K562 (cell line): ENCODE measurements at regions not wholly inside any gene's neighbourhood (a gene's known extent, or its start where the extent isn't known, plus 50 kb on each side); places are given as distances from the start of the nearest gene placed in this dataset.

Experiments used
- FUS ChIP-seq: fragments of 200-400 bp; formaldehyde crosslinking; optimal IDR thresholded peaks from 2 replicates; pipeline ENCODE3; 2017; ENCODE audit warnings: low read depth, low read length
- HEY1 ChIP-seq: fragments of 250-450 bp; sonication (Bioruptor Pico); IDR thresholded peaks from 2 replicates; pipeline ENCODE4 v1.5.0; 2020; ENCODE audit warnings: mild to moderate bottlenecking, moderate library complexity, borderline replicate concordance
- HMG20B ChIP-seq: fragments of 250-450 bp; sonication (Bioruptor Pico); IDR thresholded peaks from 2 replicates; pipeline ENCODE4 v1.5.0; 2021; ENCODE audit warnings: mild to moderate bottlenecking
- HNRNPUL1 ChIP-seq: fragments of 200-400 bp; formaldehyde crosslinking; IDR thresholded peaks from 2 replicates; pipeline ENCODE4 v1.6.1; 2017; ENCODE audit warnings: low read length
- LEF1 ChIP-seq: fragments of 450-650 bp; IDR thresholded peaks from 2 replicates; pipeline ENCODE4 v1.6.1; 2016; ENCODE audit warnings: mild to moderate bottlenecking
- MECOM ChIP-seq: fragments of 250-450 bp; sonication (Bioruptor Pico); IDR thresholded peaks from 2 replicates; pipeline ENCODE4 v1.8.0; 2022; ENCODE audit warnings: inconsistent platforms
- NR2C2 ChIP-seq, 2 experiments: fragments of 200-800 bp in 1 of 2; sonication (Bioruptor generic) in 1 of 2; sonication (generic) in 1 of 2; formaldehyde crosslinking in 1 of 2; IDR thresholded peaks; 2 replicates each; pipeline versions ENCODE4 v1.6.1 to v1.8.0; 2016 to 2022; ENCODE audit warnings: mild to moderate bottlenecking in 1 of 2, missing compliant biosample characterization in 1 of 2, missing genetic modification characterization in 1 of 2, missing genetic modification reagents in 1 of 2
- PHB ChIP-seq: fragments of 250-450 bp; sonication (Bioruptor Pico); IDR thresholded peaks from 2 replicates; pipeline ENCODE4 v1.5.0; 2021
- POLR2H ChIP-seq: IDR thresholded peaks from 2 replicates; pipeline ENCODE4 v1.6.1; 2016; ENCODE audit warnings: missing genetic modification characterization, low read depth, mild to moderate bottlenecking, control low read depth, missing compliant biosample characterization, moderate library complexity
- SMARCA5 ChIP-seq: fragments of 450-650 bp; IDR thresholded peaks from 2 replicates; pipeline ENCODE4 v1.6.1; 2016
- TEAD1 ChIP-seq, 2 experiments: fragments of 450-650 bp in 1 of 2; sonication (generic) in 1 of 2; formaldehyde crosslinking; IDR thresholded peaks; 2 replicates each; pipeline versions ENCODE4 v1.4.0 to v1.8.0; 2020 to 2022; ENCODE audit warnings: mild to moderate bottlenecking in 2 of 2, missing genetic modification reagents in 1 of 2
- TRIM24 ChIP-seq, 2 experiments: fragments of 450-650 bp; IDR thresholded peaks; 2 replicates each; pipeline ENCODE4 v1.6.1; 2016
- TSC22D4 ChIP-seq: fragments of 450-650 bp; IDR thresholded peaks from 2 replicates; pipeline ENCODE4 v1.6.1; 2016; ENCODE audit warnings: missing genetic modification characterization, missing biosample characterization, control low read depth
- ZNF668 ChIP-seq: fragments of 250-450 bp; sonication (Bioruptor Pico); IDR thresholded peaks from 2 replicates; pipeline ENCODE4 v1.8.0; 2022; ENCODE audit warnings: mild to moderate bottlenecking, inconsistent platforms
- TF ChIP-seq, protein P1 (sequence below): fragments of 450-650 bp; formaldehyde crosslinking; IDR thresholded peaks from 2 replicates; pipeline ENCODE4 v1.4.0; 2020; ENCODE audit warnings: mild to moderate bottlenecking, moderate library complexity
- TF ChIP-seq, protein P2 (sequence below): fragments of 250-450 bp; sonication (Bioruptor Pico); IDR thresholded peaks from 2 replicates; pipeline ENCODE4 v1.8.0; 2022; ENCODE audit warnings: moderate library complexity, mild to moderate bottlenecking, inconsistent platforms
- TF ChIP-seq, protein P3 (sequence below): sonication (generic); formaldehyde crosslinking; IDR thresholded peaks from 2 replicates; pipeline ENCODE4 v1.9.0; 2022; ENCODE audit warnings: mild to moderate bottlenecking, missing genetic modification reagents
- TF ChIP-seq, protein P4 (sequence below): fragments of 450-650 bp; IDR thresholded peaks from 2 replicates; pipeline ENCODE4 v1.6.1; 2016; ENCODE audit warnings: mild to moderate bottlenecking
- TF ChIP-seq, protein P5 (sequence below): fragments of 450-650 bp; formaldehyde crosslinking; IDR thresholded peaks from 2 replicates; pipeline ENCODE4 v1.4.0; 2022; ENCODE audit warnings: mild to moderate bottlenecking, moderate library complexity

DNA sequence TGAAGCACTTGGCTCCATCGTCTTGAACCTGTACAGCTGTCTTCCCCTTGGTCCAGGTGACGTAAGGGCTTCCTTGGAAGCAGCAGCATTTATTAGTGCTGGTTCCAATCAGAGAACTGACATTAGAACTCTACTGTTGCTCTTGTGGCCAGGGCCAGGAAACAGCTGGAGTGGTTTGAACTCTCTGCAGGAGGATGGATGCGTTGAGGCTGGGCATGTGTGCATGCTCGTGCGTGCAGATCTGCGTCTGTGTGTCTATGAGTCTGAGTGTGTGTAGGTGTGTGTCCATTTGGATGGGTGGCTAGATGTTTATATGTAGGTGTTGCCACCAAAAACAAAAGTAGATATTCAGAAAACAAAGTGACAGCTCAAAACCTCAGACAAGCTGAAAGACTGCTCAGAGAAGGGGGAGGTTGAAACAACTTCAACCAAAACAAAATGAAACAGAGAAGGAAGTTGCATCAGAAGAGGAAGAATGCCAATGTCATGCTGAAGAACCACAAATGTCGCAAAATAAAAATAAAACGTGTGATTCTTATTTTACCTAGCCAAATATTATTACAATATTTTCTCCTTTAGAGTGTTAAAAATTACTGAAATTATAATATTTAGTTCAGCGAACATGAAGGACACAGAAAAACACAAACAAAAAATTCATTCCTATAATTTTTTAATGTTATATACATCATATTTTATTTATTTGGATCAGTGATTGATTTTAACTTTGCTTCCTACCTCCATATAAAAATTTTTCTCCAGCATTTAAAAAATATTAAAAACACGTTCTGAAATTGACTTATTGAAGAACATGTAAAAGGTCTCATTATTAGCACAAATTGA, 96.1 kb upstream of the MKLN1 start (continued):
- TF ChIP-seq HMG20B, result no peak
- no peak for TF ChIP-seq TSC22D4 (tag)
- TF ChIP-seq NR2C2 (CRISPR knock-in tag; IDR thresholded peaks at IDR 0.05), result no peak
- peak; percentile 23; the same call in 1 of the 2 replicates for TF ChIP-seq NR2C2 (tag; IDR thresholded peaks at IDR 0.05)
- TF ChIP-seq FUS, result no peak
- TF ChIP-seq LEF1, result peak; percentile 24; the same call in 1 of the 2 replicates
- TF ChIP-seq HNRNPUL1, result no peak
- TF ChIP-seq, protein P1, sequence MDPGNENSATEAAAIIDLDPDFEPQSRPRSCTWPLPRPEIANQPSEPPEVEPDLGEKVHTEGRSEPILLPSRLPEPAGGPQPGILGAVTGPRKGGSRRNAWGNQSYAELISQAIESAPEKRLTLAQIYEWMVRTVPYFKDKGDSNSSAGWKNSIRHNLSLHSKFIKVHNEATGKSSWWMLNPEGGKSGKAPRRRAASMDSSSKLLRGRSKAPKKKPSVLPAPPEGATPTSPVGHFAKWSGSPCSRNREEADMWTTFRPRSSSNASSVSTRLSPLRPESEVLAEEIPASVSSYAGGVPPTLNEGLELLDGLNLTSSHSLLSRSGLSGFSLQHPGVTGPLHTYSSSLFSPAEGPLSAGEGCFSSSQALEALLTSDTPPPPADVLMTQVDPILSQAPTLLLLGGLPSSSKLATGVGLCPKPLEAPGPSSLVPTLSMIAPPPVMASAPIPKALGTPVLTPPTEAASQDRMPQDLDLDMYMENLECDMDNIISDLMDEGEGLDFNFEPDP, result no peak; the same call in 1 of the 2 replicates
- peak; percentile 71 for TF ChIP-seq MECOM (CRISPR knock-in tag)
- TF ChIP-seq, protein P2, sequence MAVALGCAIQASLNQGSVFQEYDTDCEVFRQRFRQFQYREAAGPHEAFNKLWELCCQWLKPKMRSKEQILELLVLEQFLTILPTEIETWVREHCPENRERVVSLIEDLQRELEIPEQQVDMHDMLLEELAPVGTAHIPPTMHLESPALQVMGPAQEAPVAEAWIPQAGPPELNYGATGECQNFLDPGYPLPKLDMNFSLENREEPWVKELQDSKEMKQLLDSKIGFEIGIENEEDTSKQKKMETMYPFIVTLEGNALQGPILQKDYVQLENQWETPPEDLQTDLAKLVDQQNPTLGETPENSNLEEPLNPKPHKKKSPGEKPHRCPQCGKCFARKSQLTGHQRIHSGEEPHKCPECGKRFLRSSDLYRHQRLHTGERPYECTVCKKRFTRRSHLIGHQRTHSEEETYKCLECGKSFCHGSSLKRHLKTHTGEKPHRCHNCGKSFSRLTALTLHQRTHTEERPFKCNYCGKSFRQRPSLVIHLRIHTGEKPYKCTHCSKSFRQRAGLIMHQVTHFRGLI, result peak; percentile 3; the same call in 1 of the 2 replicates
- TF ChIP-seq, protein P3, sequence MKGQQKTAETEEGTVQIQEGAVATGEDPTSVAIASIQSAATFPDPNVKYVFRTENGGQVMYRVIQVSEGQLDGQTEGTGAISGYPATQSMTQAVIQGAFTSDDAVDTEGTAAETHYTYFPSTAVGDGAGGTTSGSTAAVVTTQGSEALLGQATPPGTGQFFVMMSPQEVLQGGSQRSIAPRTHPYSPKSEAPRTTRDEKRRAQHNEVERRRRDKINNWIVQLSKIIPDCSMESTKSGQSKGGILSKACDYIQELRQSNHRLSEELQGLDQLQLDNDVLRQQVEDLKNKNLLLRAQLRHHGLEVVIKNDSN, result peak; percentile 44
- no peak for TF ChIP-seq HEY1 (CRISPR knock-in tag)
- peak; percentile 46; the same call in 1 of the 2 replicates for TF ChIP-seq ZNF668 (CRISPR knock-in tag)
- peak; percentile 90 to 93 for TF ChIP-seq TRIM24 (IDR thresholded peaks at IDR 0.05)
- TF ChIP-seq POLR2H, result peak; percentile 71
- TF ChIP-seq TEAD1 (CRISPR knock-in tag; IDR thresholded peaks at IDR 0.05), result peak; percentile 40 to 69; a peak in 3 of 4 replicates
- TF ChIP-seq, protein P4, sequence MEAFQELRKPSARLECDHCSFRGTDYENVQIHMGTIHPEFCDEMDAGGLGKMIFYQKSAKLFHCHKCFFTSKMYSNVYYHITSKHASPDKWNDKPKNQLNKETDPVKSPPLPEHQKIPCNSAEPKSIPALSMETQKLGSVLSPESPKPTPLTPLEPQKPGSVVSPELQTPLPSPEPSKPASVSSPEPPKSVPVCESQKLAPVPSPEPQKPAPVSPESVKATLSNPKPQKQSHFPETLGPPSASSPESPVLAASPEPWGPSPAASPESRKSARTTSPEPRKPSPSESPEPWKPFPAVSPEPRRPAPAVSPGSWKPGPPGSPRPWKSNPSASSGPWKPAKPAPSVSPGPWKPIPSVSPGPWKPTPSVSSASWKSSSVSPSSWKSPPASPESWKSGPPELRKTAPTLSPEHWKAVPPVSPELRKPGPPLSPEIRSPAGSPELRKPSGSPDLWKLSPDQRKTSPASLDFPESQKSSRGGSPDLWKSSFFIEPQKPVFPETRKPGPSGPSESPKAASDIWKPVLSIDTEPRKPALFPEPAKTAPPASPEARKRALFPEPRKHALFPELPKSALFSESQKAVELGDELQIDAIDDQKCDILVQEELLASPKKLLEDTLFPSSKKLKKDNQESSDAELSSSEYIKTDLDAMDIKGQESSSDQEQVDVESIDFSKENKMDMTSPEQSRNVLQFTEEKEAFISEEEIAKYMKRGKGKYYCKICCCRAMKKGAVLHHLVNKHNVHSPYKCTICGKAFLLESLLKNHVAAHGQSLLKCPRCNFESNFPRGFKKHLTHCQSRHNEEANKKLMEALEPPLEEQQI, result no peak
- peak; percentile 38; the same call in 1 of the 2 replicates for TF ChIP-seq SMARCA5
- TF ChIP-seq, protein P5, sequence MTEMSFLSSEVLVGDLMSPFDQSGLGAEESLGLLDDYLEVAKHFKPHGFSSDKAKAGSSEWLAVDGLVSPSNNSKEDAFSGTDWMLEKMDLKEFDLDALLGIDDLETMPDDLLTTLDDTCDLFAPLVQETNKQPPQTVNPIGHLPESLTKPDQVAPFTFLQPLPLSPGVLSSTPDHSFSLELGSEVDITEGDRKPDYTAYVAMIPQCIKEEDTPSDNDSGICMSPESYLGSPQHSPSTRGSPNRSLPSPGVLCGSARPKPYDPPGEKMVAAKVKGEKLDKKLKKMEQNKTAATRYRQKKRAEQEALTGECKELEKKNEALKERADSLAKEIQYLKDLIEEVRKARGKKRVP, result peak; percentile 94
- TF ChIP-seq PHB (CRISPR knock-in tag), result no peak
